ENCODE measurements at regions not wholly inside any gene's neighbourhood (a gene's known extent, or its start where the extent isn't known, plus 50 kb on each side); places are given as distances from the start of the nearest gene placed in this dataset.
A peak's percentile ranks its signal among the peaks of the same experiment; 100 is the strongest.

- in situ Hi-C loops (cut with MboI; ENCODE audit: low pct_unique_long_range_greater_than_20kb, low sequenced_read_pairs) = no loop called here
- no peak for DNase-seq
These were observed 1353.0 kb upstream of the C9orf72 start for GRCh38 chr9:28926306-28926705.

GRCh38 chr9:28927691-28928090 lies 1354.4 kb upstream of the C9orf72 start:
- in situ Hi-C loops (cut with MboI; ENCODE audit: low pct_unique_long_range_greater_than_20kb, low sequenced_read_pairs) = no loop called here
- DNase-seq = no peak

GRCh38 chr9:28929433-28929832 lies 1356.2 kb upstream of the C9orf72 start:
- DNase-seq = no peak
- in situ Hi-C loops (cut with MboI; ENCODE audit: low pct_unique_long_range_greater_than_20kb, low sequenced_read_pairs) = no loop called here

GRCh38 chr9:28930766-28931165 lies 1357.5 kb upstream of the C9orf72 start:
- in situ Hi-C loops (cut with MboI; ENCODE audit: low pct_unique_long_range_greater_than_20kb, low sequenced_read_pairs) = no loop called here
- no peak for DNase-seq

GRCh38 chr9:28934111-28934510 lies 1360.8 kb upstream of the C9orf72 start:
- DNase-seq = no peak
- in situ Hi-C loops (cut with MboI; ENCODE audit: low pct_unique_long_range_greater_than_20kb, low sequenced_read_pairs) = no loop called here

- in situ Hi-C loops (cut with MboI; ENCODE audit: low pct_unique_long_range_greater_than_20kb, low sequenced_read_pairs) = no loop called here
- no peak for DNase-seq
These were observed 1365.7 kb upstream of the C9orf72 start for GRCh38 chr9:28938981-28939380.

GRCh38 chr9:28941856-28942255 lies 1368.6 kb upstream of the C9orf72 start:
- in situ Hi-C loops (cut with MboI; ENCODE audit: low pct_unique_long_range_greater_than_20kb, low sequenced_read_pairs) = no loop called here
- no peak for DNase-seq

- in situ Hi-C loops (cut with MboI; ENCODE audit: low pct_unique_long_range_greater_than_20kb, low sequenced_read_pairs) = no loop called here
- DNase-seq = no peak
These were observed 1369.7 kb upstream of the C9orf72 start for GRCh38 chr9:28942941-28943340.

- no peak for DNase-seq
- in situ Hi-C loops (cut with MboI; ENCODE audit: low pct_unique_long_range_greater_than_20kb, low sequenced_read_pairs) = no loop called here
These were observed 1373.4 kb upstream of the C9orf72 start for GRCh38 chr9:28946648-28947047.

GRCh38 chr9:28951945-28952344 lies 1378.7 kb upstream of the C9orf72 start:
- peak; percentile 21 for DNase-seq
- in situ Hi-C loops (cut with MboI; ENCODE audit: low pct_unique_long_range_greater_than_20kb, low sequenced_read_pairs) = no loop called here

- in situ Hi-C loops (cut with MboI; ENCODE audit: low pct_unique_long_range_greater_than_20kb, low sequenced_read_pairs) = no loop called here
- no peak for DNase-seq
These were observed 1383.0 kb upstream of the C9orf72 start for GRCh38 chr9:28956116-28956880.

GRCh38 chr9:28960602-28961001 lies 1387.3 kb upstream of the C9orf72 start:
- in situ Hi-C loops (cut with MboI; ENCODE audit: low pct_unique_long_range_greater_than_20kb, low sequenced_read_pairs) = no loop called here
- no peak for DNase-seq

GRCh38 chr9:28961623-28962022 lies 1388.3 kb upstream of the C9orf72 start:
- in situ Hi-C loops (cut with MboI; ENCODE audit: low pct_unique_long_range_greater_than_20kb, low sequenced_read_pairs) = no loop called here
- no peak for DNase-seq

- no peak for DNase-seq
- in situ Hi-C loops (cut with MboI; ENCODE audit: low pct_unique_long_range_greater_than_20kb, low sequenced_read_pairs) = no loop called here
These were observed 1393.9 kb upstream of the C9orf72 start for GRCh38 chr9:28967226-28967625.

GRCh38 chr9:28970241-28970654 lies 1397.0 kb upstream of the C9orf72 start:
- DNase-seq = no peak
- in situ Hi-C loops (cut with MboI; ENCODE audit: low pct_unique_long_range_greater_than_20kb, low sequenced_read_pairs) = no loop called here

- no peak for DNase-seq
- in situ Hi-C loops (cut with MboI; ENCODE audit: low pct_unique_long_range_greater_than_20kb, low sequenced_read_pairs) = no loop called here
These were observed 1398.6 kb upstream of the C9orf72 start for GRCh38 chr9:28971881-28972280.

GRCh38 chr9:28976250-28976649 lies 1403.0 kb upstream of the C9orf72 start:
- in situ Hi-C loops (cut with MboI; ENCODE audit: low pct_unique_long_range_greater_than_20kb, low sequenced_read_pairs) = no loop called here
- DNase-seq = no peak

- in situ Hi-C loops (cut with MboI; ENCODE audit: low pct_unique_long_range_greater_than_20kb, low sequenced_read_pairs) = no loop called here
- DNase-seq = no peak
These were observed 1403.4 kb upstream of the C9orf72 start for GRCh38 chr9:28976684-28977083.

GRCh38 chr9:28981129-28981528 lies 1407.8 kb upstream of the C9orf72 start:
- in situ Hi-C loops (cut with MboI; ENCODE audit: low pct_unique_long_range_greater_than_20kb, low sequenced_read_pairs) = no loop called here
- no peak for DNase-seq

GRCh38 chr9:28981711-28982110 lies 1408.4 kb upstream of the C9orf72 start:
- in situ Hi-C loops (cut with MboI; ENCODE audit: low pct_unique_long_range_greater_than_20kb, low sequenced_read_pairs) = no loop called here
- DNase-seq = no peak

- DNase-seq = no peak
- in situ Hi-C loops (cut with MboI; ENCODE audit: low pct_unique_long_range_greater_than_20kb, low sequenced_read_pairs) = no loop called here
These were observed 1410.7 kb upstream of the C9orf72 start for GRCh38 chr9:28984016-28984415.
